NCI-H524 (cell line): ENCODE measurements at regions not wholly inside any gene's neighbourhood (a gene's known extent, or its start where the extent isn't known, plus 50 kb on each side); places are given as distances from the start of the nearest gene placed in this dataset.
"Not testable (repeated sequence)": the region's sequence is repeated elsewhere in the genome, so short reads cannot be mapped to it uniquely, and the experiment has no call there.

Source experiments
- DNase-seq, 2 experiments: peaks; one replicate each; lab custom pipeline; 2025; lab: John Stamatoyannopoulos, UW

DNA sequence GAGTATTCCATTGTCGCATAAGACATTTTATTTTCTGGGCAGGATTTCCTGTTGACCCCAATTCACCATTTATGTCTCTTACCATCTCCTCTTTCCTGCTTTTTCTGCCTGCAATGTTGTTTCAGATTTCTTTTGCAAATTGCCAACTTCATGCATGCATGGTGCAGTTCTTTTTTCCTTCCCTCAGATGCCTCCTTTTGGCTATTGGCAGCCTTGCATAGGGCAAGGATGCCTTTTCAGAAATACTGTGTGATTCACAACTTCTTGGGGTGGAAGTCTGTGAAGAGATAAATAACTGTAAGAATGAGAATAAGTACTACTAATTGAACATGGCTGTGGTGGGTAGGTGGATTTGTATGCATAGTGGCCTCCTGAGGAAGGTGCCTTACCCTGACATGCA, 116.7 kb downstream of the SOX4 start:
- no peak for DNase-seq

- DNase-seq: no peak
These were observed 117.5 kb downstream of the SOX4 start for GRCh38 chr6:21710908-21711627.

DNA sequence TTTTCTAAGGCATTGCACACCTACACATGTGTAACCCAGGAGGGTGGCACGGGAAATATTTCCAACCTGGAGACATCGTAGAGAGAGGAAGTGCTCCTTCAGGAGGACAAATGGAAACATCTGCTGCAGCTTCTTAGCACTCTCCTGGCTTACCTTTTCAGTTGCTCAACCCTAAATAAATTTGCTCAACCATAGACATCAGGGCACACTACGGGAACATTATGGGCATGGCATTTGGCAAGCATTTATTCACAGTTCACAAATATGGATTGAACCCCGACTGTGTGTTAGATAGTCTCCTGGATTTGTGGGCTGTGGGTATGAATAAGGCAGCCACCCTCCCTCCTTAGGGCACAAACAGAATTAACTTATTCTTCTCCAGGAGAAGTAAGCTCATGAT, 118.7 kb downstream of the SOX4 start:
- no peak for DNase-seq

DNA sequence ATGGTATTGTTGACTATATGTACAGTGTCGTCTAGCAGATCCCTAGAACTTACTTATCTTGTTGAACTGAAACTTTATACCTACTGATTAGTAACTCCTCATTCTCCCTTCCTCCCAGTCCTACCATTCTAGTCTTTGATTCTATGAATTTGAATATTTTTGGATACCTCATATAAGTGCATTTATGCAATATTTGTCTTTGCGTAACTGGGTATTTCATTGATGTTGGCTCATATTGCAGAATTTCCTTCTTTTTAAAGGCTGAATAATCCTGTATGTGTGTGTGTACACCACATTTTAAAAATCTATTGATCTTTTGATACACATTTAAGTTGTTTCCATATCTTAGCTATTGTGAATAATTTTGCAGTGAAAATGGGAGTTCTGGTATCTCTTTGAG, 119.9 kb downstream of the SOX4 start:
- DNase-seq: no peak

GRCh38 chr6:21715180-21715579, 121.6 kb downstream of the SOX4 start:
- no peak for DNase-seq

- no peak for DNase-seq
These were observed 129.0 kb downstream of the SOX4 start for GRCh38 chr6:21722510-21722909.

- DNase-seq: peak in 1 of 2 experiments; percentile 54
These were observed 133.1 kb downstream of the SOX4 start for GRCh38 chr6:21726676-21727075.

DNA sequence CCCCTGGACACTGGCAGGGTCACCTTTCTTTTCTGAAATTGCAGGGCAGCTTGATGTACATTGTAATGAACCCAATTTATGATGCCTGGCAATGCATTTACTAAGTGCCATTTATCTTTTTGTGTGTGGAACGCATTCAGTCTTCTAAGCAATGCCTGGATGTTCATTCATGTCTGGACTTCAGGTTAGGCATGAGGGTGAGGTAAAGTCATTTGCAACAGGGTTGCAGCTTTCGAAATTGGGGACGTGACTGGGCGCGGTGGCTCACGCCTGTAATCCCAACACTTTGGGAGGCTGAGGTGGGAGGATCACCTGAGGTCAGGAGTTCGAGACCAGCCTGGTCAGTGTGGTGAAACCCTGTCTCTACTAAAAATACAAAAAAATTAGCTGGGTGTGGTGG, 134.6 kb downstream of the SOX4 start:
- DNase-seq: no peak

- no peak for DNase-seq
These were observed 135.9 kb downstream of the SOX4 start for GRCh38 chr6:21729431-21729830.

DNA sequence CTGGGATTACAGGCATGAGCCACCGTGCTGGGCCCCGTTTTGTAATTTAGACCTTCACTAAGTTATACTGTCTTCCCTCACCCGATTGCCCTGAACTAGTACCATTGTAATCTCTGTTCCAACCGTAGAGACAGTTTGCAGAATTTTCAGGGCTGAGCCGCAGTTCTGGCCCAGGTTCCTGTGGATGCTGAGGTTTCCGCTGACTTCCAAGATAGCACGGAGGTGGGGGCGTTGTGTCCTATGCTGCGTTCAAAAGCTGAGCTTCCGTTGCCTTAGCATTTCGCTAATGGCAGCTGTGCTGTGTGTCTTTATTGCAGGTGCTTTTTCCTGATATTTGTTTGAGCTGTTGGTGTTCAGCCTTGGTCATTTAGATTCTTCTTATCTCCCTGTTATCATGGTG, 137.0 kb downstream of the SOX4 start:
- no peak for DNase-seq

GRCh38 chr6:21731411-21732031, 138.0 kb downstream of the SOX4 start:
- no peak for DNase-seq

GRCh38 chr6:21732032-21732730, 138.6 kb downstream of the SOX4 start:
- DNase-seq: not testable (repeated sequence)

GRCh38 chr6:21732731-21733130, 139.2 kb downstream of the SOX4 start:
- peak in 1 of 2 experiments; percentile 49 for DNase-seq

GRCh38 chr6:21733311-21733710, 139.8 kb downstream of the SOX4 start:
- DNase-seq: no peak

DNA sequence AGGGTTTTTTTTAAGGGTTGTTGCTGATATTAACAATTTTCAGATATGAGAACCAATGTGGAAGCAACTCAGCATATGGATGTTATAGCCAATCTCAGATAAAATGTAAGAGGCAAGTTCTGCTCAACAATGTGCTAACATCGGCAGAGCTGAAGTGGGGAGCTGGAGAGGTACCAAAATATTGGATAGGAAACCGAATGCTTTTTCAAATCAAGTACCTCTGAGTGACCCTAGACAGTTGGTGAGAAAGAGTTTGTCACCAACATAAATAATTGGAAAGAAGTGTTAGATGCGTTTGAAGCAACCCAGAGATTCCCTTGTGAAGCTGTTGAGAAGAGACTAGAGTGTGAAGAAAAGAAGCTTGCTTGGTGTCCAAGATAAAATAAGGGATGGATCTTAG, 140.7 kb downstream of the SOX4 start:
- DNase-seq: no peak

DNA sequence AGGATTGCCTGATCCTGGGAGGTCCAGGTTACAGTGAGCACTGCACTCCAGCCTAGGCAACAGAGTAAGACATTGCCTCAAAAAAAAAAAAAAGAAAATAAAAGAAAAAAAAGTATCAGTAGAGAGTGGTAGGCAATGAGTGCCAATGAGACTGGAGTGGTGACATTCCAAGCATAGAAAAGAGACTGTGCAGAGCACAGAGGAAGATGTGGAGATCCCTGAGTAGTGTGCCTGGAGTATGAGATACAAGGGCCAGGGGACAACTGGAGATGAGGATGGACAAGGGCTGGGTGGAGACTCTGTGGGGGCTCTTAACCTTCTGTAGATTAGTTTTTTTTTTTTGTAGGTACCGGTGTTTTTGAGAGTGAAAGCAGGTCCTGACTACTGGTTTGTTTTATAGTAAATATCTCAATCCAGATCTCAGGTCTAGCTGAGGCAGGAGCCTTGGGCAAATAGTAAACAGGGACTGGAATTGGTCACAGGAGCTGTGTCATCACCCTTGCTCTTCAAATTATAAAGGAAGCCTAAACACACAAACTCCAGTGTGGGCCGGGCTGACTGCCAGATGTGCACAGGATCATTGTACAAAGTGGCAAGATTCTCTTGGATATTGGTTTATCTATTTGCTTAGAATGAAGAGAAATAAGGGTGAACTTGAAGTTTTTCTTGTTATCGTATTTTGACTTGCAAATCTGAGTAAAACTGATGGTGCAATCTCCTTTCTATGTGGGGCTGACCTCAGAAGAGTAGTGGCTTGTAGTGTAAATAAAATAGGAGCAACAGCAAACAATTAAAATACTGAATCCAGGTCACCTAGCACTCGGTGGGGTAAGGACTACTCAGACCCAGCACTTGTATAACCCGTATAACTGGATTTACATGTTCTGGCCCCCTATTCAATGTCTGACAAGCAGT, 144.9 kb downstream of the SOX4 start:
- no peak for DNase-seq

DNA sequence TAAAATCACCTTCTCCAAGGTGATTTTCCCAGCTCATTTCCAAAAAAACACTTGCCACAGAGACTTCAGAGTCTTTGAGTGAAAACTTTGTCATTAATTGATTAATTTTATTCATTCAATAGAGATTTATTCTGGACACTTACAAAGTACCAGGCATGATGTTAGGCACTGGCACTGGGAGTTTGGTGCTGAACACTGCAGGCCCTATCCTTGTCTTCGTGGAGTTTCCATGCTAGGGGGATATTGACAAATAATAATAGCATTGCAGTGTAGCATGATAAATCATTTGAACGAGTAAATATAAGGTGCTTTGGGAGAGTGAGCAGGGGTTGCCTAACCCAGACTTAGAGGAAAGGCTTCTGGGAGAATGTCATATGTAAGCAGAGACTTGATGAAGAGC, 145.7 kb downstream of the SOX4 start:
- DNase-seq: no peak

DNA sequence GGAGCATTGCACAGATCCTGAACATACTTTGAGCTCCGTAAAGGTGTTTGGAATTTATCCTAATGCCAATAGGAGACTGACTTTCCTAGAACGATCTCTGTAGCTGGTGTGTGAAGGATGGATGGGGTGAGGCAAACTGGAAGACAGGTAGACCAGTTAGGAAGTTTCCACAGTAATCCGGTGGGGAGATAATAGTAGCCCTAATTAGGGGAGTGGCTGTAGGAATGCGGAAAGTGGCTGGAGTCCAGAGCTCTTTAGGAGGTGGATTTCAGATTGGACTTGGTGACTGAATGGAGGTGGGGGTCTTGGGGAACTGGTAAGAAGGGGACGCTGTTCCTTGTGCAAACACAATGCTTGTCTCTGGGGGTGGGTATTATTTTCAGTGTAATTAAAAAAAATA, 146.3 kb downstream of the SOX4 start:
- no peak for DNase-seq

- DNase-seq: peak in 1 of 2 experiments; percentile 13
These were observed 147.0 kb downstream of the SOX4 start for GRCh38 chr6:21740376-21741124.

DNA sequence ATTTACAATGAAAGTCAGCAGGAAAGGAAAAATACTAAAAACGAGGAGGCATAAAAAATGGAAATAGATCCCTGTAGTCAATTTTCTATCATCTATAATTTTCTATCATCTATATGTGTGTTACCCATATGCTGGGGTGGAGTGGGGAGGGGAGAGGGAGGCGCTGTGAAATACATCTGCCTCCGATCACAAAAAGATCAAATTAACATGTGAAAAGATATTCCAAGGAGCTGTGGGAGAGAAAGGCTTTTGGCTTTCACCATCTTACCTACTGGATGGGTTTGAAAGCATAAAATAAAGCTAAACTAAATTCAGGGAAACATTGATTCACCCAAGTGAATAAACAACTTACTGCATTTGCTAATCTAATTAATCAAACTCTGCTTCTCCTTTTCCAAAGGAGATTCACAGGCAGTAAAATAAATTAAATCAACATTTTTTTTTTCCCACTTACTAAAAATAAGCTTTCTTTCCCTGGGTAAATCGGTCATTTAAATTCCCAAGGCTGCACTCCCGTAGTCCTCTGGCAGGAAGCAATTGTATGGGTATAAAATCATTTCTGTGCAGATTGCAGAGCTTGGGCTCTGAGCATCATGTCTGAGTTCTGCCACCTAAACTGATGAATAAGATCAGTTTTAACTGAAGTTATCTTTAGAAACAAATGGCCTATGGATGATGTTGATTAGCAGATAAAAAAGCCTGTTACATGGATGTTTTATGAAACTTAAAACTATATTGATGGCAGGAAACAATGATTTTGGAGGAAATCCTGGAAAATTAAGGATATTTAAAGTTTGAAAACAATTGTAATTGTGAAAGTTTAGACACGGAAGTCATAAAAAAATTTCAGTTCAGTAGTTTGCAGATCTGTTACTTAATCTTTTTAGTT, 147.9 kb downstream of the SOX4 start:
- peak in 1 of 2 experiments; percentile 27 for DNase-seq
